HG03066 (cell line): ENCODE measurements at regions not wholly inside any gene's neighbourhood (a gene's known extent, or its start where the extent isn't known, plus 50 kb on each side); places are given as distances from the start of the nearest gene placed in this dataset.
"Not testable (repeated sequence)": the region's sequence is repeated elsewhere in the genome, so short reads cannot be mapped to it uniquely, and the experiment has no call there.

Experiments used
- ATAC-seq: cut with Tn5 transposase; IDR thresholded peaks from one replicate; pipeline ENCODE4 v1.9.1; 2021; ENCODE audit warnings: low read depth; ENCODE audit not compliant: unreplicated experiment

- ATAC-seq: no peak
Observed at GRCh38 chr5:144774197-144774596, 603.5 kb downstream of the KCTD16 start.

DNA sequence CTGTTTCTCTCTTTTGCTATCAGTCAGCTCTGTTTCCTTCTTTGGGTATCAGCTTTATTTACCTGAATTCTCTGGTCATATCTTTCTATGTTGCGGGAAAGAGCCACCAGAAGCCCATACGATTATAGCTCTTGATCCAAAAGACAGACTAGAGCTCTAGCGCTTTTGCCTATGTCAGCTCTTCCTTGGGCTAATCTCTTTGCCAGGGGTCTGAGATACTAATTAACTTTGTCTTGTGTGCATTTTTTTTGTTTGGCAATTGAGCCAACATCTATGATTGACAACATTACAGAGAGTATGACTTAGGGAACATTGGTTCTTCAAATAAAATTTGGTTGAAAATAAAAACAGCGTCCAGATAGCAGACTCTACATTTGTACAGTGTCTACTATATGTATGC lies 603.0 kb downstream of the KCTD16 start:
- no peak for ATAC-seq

- ATAC-seq: no peak
Observed at GRCh38 chr5:144771802-144772201, 601.1 kb downstream of the KCTD16 start.

DNA sequence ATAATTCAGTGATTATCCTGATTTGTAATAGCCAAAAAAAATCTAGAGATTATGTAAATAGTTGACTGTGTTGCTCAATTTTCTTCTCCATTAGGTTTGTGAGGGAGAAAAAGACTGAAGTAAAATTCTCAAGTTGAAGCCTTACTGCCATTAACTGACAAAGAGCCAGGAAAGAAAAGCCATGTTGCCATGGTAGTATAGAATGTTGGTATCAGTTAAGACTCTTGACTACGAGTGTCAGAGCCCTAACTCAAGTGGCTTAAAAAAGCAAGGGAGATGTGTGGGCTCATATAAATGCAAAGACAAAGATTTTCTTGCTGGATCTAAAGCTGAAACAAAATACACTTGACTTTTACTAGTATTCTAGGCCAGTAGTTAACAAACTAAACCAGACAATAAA lies 571.7 kb downstream of the KCTD16 start:
- ATAC-seq: no peak

GRCh38 chr5:144731786-144732185 lies 561.1 kb downstream of the KCTD16 start:
- no peak for ATAC-seq

- ATAC-seq: no peak
Observed at GRCh38 chr5:144712090-144712489, 541.4 kb downstream of the KCTD16 start.

DNA sequence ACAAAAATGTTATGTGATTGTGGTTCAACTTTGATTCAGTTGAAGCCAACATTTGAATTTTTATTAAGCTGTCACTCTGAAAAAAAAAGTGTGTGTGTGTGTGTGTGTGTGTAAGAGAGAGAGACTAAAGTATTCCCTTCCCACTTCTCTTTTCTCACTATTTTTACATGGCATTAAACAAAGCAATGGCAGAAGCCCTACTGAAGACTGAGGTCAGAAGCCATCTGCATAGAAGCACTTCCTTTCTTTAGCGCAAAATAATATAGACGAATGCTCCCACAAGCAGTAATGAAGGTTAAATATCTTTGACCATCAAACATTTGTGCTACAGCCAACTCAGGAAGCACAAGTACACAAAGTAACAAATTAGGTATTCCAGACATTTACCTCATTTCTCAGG lies 540.5 kb downstream of the KCTD16 start:
- no peak for ATAC-seq

GRCh38 chr5:144710637-144711036 lies 540.0 kb downstream of the KCTD16 start:
- ATAC-seq: no peak

DNA sequence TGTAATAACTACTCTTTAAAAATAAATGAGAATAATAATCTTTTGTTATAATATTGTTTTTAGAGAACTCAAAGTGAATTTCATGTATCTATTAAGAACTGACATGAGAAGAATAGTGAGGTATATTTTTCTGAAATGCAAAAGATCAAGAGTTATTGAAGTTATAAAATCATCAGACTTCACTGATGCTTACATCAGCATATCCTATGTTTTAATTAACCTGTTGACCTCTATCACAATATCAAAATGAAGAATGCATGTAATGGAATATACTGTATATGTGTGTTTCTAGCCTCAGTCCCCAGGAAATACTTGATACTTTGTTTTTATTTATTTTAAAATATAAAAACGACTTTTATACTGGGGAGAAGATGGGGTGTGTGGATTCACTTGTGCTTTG lies 533.1 kb downstream of the KCTD16 start:
- ATAC-seq: no peak

DNA sequence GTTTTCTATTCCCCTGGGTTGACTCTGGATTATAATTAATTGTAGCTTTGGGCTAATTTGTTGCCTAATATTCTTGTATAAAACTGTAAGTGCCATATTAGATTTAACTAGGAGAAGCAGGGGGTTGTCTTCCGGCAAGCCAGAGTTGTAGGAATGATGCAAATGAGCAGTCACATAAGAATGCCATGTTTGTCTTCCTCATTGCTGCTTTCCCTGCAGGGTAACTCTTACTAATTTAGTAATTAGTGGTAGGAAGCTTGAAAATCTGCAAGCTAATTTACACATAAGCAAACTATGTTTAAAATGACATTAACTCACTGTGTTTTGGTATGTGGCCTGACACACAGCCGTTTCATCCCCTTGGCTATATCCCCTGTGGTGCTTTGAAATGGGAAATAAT lies 527.8 kb downstream of the KCTD16 start:
- ATAC-seq: no peak

GRCh38 chr5:144697847-144698262 lies 527.2 kb downstream of the KCTD16 start:
- ATAC-seq: no peak

GRCh38 chr5:144691936-144692335 lies 521.3 kb downstream of the KCTD16 start:
- no peak for ATAC-seq

GRCh38 chr5:144684899-144685298 lies 514.2 kb downstream of the KCTD16 start:
- no peak for ATAC-seq

DNA sequence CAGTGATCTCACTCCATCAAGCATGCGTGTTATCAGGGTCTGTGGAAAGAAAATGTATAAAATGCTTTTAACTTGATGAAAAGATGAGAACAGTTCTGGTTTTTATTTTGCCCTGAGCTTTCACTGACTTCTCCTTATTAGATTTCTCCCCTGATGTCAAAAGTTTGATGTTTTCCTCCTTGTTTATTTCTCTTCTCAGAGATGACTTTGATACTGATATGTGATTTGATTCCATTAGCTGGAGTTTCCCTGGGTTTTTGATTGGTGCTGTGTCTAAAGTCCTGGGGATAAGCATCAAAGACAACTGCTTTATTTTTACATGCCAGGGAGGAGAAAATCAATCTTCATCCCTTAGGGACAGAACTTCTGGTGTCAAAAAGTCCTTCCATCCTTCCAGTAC lies 510.0 kb downstream of the KCTD16 start:
- no peak for ATAC-seq

DNA sequence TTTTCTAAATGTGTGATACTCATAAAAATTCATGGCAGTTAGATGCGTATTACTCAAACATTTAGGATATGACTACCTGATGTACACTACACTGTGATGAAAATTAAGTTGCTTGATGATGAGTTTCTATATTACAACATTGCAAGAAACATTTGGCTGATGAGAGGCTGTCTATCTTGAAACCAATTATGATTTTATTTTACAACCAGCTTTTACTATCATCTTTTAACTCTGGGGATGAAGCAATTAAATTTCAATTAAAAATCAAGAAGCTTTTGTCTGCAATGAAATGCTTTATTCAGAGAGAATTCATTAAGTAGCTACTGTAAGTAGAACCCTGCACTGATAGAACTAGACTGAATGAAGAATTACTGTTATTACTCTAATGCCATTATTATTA lies 500.4 kb downstream of the KCTD16 start:
- ATAC-seq: no peak

- no peak for ATAC-seq
Observed at GRCh38 chr5:144659634-144660227, 489.1 kb downstream of the KCTD16 start.

GRCh38 chr5:144644317-144644716 lies 473.6 kb downstream of the KCTD16 start:
- ATAC-seq: no peak

DNA sequence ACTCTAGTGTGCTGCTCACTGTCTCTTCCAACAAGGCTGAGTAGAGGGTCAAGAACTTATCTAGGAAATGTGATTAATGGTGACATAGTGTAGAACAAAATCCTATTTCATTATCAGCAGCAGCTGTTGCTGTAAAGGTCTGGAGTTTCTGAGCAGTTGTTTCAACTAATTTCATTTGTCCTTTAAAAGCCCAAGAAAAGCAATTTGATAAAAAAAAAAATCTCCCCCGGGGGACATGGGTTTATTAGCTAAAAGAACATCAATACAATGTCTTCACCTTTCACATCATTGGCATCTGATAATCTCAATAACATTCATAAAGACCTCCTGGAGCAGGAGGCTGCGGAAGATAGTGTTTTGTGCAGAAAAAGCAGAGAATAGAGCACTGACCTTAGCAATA lies 468.1 kb downstream of the KCTD16 start:
- ATAC-seq: no peak

- ATAC-seq: no peak
Observed at GRCh38 chr5:144634138-144634537, 463.5 kb downstream of the KCTD16 start.

- ATAC-seq: no peak
Observed at GRCh38 chr5:144598451-144599068, 427.9 kb downstream of the KCTD16 start.

GRCh38 chr5:144596517-144596916 lies 425.8 kb downstream of the KCTD16 start:
- ATAC-seq: no peak

DNA sequence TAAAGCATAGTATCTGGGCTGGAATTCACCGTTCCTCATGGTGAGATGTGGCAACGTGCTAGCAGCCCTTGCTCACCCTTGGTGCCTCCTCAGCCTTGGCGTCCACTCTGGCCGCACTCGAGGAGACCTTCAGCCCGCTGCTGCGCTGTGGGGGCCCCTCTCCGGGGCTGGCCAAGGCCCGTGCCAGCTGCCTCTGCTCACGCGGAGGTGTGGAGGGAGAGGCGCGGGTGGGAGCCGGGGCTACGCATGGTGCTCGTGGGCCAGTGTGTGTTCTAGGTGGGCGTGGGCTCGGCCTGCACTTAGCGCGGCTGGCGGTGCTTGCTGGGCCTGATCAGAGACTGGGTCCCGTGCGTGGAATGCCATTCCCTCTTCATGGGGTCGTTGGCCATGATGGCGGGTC lies 424.2 kb downstream of the KCTD16 start:
- no peak for ATAC-seq

- ATAC-seq: not testable (repeated sequence)
Observed at GRCh38 chr5:144594234-144594633, 423.6 kb downstream of the KCTD16 start.
